ENCODE measurements at regions not wholly inside any gene's neighbourhood (a gene's known extent, or its start where the extent isn't known, plus 50 kb on each side); places are given as distances from the start of the nearest gene placed in this dataset.
"Not testable (repeated sequence)": the region's sequence is repeated elsewhere in the genome, so short reads cannot be mapped to it uniquely, and the experiment has no call there.

DNA sequence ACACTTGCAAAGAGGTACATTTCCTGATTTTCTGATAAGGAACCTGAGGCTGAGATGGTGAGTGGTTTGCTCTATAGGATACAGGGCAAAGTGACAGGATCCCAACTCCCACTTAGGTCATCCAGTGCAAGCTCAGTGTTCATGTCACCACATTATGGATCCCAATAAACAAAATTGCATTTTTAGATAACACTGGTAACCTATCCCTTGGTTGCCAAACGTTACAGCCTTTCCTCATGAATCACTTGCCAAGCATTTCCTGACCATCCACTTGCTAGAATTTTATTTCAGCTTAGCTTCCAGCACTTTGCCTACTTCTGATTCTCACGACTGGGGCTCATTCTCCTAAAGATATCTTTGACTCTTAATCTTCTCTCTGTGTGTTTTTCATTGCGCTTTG, 131.4 kb upstream of the ODAD2 start:
- no peak for DNase-seq

DNA sequence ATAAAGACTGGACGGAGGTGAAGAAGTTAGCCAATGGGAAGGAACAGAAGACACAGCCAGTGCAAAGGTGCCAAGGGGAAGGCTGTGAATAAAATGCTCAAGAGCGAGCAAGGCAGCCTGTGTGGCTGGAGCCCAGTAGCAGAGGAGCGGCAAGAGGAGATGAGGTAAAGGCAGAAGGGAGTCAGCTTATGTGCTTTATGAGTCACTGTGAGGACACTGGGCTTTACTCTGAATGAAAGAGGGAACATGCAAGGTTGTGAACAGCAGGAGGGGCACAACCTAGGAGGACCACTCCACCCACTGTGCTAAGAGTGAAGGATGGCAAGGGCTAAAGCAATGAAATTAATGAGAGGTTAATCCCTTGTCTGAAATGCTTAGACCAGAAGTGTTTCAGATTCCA, 129.0 kb upstream of the ODAD2 start:
- DNase-seq, result no peak

DNA sequence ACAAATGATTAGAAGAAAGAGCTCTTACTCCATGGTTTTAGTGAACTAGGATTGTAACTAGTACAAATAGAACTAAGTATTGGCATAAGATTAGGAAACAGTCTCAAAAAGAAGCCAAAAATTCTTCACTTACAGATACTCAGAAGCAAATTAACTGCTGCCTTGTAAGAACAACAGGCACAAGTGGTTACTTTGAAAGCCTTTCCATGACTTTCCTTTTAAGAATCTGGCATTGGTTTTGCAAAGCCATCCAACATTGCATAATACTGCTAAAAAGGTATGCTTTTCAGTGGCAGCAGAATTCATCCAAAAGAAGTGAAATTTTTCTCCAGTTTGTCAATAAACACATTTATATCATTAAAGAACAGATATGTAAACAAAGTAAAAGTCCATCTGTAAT, 126.8 kb upstream of the ODAD2 start:
- DNase-seq, result no peak

DNA sequence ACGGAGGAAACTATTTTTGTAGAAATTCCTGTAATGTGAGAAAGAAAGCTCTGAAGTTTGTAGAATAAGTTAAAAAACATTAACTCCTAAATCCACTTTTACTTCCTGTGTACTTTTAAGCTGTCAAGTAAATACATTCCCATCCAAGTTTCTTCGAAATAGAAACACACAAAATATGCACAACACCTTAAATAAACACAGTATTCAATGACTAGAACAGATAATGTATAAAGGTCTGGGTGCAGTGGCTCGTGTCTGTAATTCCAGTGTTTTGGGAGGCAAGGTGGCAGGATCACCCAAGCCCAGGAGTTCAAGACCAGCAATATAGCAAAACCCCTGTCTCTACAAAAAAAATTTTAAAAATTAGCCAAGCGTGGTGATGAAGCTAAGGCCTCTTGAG, 121.9 kb upstream of the ODAD2 start:
- DNase-seq, result no peak

DNA sequence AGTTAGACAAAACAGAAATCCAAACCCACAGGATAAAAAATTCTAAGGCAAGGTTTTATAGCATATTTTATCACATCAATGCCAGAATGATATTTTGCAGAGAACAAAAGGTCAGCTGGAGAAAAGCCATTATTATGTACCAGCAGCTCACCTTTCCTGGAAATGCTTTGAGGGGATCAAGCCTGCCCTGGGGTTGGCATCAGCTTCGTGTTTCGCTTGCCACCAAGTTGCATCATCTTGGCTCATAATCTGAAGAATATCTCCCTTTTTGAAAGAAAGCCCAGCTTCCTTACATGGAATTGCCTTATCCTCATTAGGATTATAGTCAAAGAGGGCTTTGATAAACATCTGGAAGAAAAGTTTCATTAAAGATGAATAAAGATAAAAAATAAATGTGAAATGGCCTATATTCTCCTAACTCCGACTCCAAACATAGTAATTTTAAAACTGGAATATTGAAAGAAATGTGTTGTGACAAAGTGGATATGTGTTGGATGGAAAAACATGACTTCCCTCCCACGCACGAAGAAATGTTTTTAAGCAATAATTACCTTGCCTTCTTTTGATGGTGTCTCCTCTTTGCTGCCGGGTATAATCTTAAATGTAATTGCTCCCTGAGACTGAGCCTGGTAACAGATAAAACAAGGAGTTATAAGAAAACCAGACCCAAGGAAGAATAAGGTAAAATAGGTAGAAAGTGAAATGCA, 121.3 kb upstream of the ODAD2 start:
- DNase-seq, result no peak

DNA sequence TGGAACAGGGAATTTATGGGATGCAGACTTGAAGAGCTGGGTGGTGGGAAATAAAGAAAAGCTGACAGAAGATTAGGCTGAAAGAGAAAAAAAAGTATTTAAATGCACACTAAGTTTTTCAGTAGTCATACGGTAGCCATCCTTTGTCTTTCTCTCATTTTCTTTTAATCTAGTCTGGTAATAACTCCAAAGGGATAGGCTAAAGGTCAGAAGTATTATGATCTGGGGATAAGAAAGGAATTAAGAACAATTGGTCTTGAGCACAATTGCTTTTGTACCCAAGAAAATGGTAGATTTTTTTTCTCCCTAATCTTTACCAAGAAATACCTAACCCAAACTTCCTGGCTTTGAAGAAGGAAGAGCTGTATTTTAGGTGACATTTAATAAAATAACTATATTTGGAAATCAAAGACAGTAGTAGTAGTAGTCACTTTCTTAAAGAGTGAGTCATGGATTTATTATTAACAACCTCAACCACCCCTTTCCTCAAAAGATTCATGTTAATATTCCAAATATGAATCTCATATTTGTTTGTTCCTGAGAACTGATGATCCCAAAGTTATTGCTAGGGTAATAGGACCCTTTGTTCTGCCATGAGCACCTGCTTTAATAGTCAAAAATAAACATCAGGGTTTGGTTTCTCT, 120.2 kb upstream of the ODAD2 start:
- DNase-seq, result no peak

DNA sequence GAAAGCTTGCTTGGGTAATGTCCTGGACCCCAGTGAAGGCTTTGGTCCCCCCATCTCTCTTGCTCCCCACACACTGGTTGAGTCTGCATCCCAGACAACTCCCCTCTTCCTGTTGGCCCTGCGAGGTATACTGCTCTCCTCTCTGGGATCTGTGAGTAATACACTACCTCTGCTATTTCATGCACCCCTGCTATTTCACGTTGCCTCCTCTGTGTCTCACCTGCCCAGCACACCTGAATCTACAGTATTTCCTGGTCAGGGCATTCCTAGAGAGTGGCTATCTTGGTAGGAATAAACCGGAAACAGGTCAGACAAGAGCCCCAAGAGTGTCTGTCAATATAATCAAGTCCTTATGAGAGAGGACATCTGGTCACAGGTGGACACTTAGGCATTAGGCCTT, 114.3 kb upstream of the ODAD2 start:
- no peak for DNase-seq

DNA sequence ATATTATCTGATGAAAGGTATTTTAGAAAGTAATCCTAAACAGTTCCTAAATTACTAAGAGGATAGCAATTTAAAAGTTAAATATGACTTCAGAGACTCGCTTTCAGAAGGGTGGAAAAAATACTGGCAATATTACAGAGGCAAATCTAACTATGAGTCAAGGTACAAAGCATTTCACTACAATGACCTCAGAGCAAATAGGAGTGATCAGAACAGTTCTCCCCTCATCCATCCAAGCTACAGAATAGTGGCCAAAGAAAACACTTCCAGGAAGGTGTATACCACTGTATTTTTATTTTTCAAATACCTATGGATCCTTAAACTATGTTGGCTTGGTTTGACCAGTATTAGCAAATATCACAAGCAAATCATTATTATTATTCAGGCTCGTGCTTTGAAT, 112.8 kb upstream of the ODAD2 start:
- DNase-seq, result no peak

DNA sequence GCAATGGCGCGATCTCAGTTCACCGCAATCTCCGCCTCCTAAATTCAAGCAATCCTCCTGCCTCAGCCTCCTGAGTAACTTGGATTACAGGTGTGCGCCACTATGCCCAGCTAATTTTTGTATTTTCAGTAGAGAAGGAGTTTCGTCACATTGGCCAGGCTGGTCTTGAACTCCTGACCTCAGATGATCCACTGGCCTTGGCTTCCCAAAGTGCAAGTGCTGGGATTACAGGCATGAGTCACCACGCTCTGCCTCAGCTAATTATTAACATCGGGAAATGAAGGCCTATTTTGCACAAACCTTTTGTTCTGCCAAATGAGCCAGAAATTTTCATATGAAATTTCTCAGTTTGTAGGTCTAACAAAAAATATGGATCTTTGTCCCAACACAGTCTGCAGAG, 106.7 kb upstream of the ODAD2 start:
- DNase-seq, result no peak

DNA sequence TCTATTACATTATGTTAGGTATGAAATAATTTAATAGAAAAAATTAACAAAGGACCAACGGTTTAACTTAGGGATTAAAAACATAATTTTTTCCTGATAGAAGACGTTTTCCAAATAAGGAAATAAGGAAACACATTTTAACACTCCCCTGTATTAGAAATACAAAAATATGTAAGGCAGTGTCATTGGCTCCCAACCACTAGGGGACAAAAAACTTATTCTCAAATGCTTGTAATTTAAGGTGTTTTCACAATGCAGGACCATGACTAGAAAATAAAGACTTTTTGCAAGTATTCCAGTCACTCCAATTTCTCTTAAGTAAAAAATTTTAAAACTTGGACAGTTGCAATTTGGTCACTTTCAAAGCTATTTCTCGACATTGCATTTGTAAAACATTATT, 98.8 kb upstream of the ODAD2 start:
- no peak for DNase-seq

DNA sequence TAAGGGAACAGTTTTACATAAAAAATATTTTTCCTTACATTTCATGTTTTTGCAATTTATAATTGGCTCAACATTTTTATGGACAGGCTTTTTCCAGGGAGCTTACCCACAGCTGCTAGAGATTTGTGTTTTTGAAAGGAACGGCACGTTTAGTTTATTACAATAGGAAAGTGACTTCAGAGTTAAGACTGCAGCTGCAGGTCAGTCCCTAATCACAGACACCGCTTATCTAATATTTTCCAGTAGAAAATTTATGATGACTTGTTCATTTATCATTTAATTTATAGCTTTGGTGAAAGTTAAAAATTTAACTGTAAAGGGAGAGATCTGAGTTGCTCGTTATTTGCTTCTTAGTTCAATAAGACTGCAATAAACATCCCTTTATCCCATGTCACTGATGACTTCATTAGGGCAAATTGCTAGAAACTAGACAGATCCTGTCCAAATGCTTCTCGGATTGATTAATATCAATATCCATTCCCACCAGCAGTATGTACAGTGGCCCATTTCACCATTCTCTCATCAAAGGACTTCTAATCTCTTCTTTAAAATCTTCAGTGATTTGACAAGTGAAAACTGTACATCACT, 97.0 kb upstream of the ODAD2 start:
- no peak for DNase-seq

DNA sequence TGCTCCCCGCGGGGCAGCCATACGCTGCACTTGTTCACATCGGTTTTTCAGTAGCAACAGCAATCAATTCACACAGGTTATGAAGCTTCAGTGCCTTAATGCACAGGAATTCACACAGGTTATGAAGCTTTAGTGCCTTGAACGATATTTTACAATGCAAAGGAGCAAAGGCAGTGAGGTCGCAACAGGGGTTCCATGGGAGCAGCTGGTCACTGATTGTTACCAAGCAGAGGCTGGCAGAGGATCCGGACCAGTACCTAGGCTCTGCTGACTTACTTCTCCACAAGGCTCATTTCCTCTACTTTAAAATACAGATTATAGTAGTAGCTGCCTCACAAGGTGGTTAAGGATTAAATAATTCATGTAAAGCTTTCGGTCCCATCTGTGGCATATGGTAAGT, 95.2 kb upstream of the ODAD2 start:
- DNase-seq, result no peak

DNA sequence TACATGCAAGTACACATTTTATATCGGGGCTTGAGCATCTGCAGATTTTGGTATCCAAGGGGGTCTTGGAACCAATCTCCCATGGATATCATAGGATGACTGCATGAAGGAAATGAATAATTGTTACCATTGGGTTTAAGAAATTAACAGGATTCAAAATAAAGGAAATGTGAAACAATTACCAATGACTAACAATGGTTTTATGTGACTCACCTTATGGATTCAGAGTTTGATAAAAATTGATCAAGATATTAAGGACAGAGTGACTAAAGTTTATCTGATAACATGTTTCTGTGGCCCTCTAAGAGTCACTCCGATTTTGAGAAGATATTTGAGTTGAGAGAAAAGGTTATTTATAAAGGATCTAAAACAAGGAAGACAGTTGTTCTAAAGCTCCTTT, 93.0 kb upstream of the ODAD2 start:
- no peak for DNase-seq

DNA sequence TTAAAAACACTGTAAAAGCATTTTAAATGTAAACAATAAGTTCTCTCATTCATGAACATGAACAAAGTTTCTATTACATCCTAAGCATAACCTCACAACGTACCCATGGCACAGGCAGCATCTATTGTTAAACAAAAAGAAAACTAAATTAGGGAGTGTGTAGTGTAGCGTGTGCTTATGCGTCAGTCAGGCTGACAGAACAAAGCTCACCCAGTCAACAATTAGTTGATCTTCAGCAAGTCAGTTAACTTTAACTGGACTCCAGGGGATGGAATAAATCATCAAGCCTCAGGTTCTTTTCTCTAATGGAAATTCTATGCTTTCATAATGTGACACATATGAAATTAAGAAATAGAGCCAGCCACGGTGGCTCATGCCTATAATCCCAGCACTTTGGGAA, 91.6 kb upstream of the ODAD2 start:
- no peak for DNase-seq

DNA sequence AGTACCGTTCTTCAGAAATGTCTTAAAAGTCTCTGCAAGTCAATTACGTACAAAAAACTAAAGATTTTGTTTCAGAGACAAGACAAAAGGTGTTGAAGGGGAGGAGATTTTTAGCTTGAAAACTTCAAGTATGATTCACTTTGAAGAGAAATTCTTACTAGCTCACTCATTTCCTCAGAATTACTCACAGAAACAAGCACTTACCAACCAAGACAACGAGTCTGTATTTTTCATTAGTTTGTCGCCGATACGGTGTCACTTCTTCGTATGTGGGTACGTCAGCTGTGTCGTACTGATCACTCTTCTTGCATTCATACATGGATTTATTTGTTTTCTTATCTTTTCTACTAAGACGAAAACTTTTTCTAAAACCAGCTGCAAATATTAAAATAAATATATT, 90.6 kb upstream of the ODAD2 start:
- no peak for DNase-seq

DNA sequence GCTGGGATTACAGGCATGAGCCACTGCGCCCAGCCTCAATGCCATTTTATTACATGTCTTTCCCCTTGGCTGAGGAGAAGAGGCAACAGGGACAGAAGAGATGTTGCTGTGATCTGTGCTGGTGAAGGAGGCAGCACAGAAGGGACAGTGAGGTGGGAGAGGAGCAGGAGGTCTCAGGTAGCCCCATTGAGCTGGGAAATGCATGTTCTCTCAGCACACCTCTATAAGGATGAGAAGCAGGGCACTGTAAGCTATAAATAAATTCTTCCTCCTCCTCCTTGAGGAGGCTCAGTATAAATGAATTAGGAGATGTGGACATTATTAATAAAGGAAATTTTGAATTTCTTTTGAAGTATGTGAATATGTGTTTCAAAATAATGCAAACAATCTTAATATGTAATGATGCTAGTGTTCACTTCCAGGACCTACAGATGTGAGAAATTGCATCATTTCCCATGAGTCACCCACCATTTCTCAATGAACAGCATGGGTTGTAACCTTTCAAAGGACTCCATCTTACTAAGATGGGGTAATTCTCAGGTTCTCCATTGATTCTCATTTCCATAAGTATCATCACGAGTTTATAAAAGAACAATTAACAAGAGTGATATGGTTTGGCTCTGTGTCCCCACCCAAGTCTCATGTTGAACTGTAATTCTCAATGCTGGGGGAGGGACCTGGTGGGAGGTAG, 88.9 kb upstream of the ODAD2 start:
- DNase-seq, result no peak

DNA sequence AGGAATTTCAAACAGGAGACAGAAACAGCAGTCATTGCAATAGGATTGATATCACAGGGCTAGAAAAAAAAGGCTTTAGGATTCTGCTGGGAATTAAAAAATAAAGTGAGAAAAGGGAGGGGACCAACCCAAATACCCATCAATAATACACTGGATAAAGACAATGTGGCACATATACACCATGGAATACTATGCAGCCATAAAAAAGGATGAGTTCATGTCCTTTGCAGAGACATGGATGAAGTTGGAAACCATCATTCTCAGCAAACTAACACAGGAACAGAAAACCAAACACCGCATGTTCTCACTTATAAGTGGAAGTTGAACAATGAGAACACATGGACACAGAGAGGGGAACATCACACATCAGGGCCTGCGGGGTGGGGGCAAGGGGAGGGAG, 86.9 kb upstream of the ODAD2 start:
- not testable (repeated sequence) for DNase-seq

DNA sequence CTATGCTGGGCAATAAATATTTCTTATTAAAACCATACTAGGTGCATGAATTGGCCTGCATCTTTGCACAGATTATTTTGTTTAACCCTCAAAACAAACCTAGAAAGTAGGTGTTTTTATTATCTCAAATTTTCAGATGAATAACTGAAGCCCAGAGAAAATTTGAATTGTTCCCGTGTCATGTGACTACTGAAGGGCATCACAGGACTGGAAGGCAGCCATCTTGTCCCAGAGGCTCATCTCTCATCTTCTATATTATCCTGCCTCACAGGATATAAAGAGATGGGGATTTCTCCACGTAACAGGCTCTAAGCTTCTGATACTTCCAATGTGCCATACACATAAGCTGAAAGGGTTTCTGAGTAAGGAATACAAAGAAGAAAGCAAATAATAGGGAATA, 84.0 kb upstream of the ODAD2 start:
- no peak for DNase-seq

DNA sequence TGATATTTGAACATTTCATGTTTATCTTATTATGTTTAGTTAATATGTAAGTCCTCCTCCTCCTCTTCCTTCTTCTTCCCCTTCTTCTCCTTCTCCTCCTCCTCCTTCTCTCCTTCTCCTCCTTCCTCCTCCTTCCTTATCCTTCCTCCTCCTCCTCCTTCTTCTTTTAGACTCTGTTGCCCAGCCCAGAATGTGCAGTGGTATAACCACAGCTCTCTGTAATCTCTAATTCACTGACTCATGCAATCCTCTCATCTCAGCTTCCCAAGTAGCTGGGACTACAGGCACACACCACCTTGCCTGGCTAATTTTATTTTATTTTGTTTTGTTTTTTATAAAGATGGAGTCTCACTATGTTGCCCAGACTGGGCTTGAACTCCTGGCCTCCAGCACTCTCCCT, 83.4 kb upstream of the ODAD2 start:
- no peak for DNase-seq

DNA sequence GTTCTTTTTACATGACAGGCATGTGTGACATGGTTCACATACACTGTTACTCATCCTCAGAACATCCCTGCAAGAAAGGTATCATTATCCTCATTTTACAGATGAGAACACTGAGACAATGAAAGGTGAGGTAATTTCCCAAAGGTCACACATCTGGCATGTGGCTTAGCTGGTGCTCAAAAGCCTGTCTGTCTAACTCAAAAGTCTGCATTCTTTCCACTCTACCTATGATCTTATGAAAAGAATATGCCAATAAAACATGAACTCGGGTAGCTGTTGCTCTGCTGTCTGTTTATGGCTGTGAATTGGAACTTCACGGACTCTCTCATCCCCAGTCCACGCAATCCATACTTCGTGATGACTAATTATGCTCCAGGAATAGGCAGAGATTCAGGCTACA, 79.0 kb upstream of the ODAD2 start:
- no peak for DNase-seq

DNA sequence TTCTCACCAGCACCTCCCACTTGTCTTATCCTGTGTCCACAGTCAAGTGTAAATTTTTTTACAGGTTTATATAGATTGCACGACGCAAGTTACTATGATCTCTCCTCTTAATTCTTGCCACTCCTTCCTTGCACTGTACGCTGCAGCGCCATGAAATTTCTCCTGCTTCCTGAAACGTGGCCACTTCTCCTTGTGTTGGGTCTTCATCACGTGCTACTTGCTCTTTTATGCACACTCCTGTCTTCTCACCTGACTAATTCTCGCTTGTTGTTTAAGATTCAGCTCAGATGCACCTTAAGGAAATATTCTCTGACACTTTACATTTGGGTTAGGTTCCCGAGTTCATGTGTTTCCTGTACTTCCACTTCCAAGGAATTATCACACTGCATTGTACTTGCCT, 76.5 kb upstream of the ODAD2 start:
- no peak for DNase-seq

DNA sequence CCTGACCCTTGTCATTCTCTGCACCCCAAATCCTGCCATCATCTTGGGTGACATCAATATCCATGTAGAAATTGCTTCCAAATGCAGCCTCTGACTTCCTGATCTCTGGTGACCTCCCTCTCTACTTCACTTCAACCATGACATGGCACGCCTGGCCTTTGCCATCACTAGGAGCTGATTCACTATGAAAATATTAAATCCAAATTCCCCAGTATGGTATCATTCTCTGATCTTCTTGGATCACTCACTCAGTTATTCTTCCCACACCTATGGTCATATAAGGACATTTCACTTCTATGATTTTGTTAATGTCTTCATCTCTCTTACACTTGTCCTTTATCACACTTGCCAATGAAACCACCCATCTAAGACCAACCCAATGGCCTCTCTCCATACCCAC, 73.7 kb upstream of the ODAD2 start:
- DNase-seq, result no peak

DNA sequence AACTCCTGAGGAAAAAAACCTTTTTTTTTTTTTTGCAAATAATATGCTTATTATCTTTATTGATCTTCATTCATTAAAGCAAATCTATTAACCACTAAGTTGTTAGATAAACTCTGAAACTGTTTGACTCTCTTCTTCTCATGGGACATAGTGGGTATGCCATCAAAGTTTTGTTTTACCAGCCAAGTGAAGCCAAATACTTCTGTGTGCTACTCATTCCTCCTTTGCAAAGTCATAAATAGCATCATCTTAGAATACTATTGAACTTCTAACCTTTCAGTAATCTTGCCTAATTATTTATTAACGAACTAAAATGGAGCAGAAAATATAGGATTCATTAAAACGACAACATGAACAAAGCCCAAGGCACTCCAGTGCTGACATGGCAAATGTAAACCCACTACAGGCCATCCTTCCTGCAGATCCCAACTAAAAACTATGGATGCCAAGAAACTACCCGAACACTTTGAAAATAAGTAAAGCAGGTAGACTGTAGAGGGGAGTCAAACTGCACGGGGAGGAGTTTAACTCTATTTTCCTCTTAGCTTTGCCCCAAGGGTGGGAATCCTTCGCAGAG, 61.2 kb upstream of the ODAD2 start:
- no peak for DNase-seq

DNA sequence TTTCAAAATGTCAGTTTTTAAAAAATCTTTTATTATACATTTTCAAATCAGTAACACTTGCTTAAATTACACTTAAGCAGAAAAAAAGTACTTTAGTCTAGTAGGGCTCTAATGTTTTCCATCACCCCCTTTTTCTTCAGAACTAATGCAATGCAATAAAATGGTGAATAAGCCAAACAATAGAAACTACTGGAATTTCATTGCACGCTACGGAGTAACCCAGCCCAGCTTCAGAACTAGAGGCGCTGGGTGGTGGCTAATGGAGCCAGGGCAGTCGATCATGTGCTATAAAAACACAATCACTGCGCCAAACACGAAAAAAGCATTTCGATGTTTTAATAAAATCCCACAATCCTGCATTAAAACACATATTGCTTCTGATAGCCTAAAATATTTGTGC, 59.9 kb upstream of the ODAD2 start:
- no peak for DNase-seq
